ENCODE measurements at regions not wholly inside any gene's neighbourhood (a gene's known extent, or its start where the extent isn't known, plus 50 kb on each side); places are given as distances from the start of the nearest gene placed in this dataset.

DNA sequence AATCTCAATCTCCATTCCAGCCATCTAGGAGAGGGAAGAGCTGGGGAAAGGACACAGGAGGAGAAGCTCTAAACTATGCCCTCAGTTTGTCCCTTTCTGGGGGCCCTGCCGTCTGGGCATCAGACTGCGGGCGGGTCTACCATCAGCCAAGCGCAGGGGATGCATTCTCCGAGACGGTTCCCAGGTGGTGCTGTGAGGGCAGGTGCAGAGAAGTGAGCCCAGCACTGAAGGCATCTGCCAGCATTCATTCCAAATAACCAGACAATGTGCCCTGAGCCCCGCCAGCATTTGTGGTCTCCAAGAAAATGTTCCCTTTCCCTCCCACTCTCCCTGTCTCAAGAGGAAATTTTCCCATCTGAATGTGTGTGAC, 265.7 kb downstream of the XXYLT1 start:
- ChIA-PET POLR2A (no interaction called here), CTCF (no interaction called here)
- TF ChIP-seq FOXA1 (IDR thresholded peaks at IDR 0.05) = no peak
- no peak for TF ChIP-seq FOXK2 (IDR thresholded peaks at IDR 0.05)
- TF ChIP-seq HDGF (IDR thresholded peaks at IDR 0.05; ENCODE audit: borderline replicate concordance) = no peak
- TF ChIP-seq, protein P1, sequence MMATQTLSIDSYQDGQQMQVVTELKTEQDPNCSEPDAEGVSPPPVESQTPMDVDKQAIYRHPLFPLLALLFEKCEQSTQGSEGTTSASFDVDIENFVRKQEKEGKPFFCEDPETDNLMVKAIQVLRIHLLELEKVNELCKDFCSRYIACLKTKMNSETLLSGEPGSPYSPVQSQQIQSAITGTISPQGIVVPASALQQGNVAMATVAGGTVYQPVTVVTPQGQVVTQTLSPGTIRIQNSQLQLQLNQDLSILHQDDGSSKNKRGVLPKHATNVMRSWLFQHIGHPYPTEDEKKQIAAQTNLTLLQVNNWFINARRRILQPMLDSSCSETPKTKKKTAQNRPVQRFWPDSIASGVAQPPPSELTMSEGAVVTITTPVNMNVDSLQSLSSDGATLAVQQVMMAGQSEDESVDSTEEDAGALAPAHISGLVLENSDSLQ (IDR thresholded peaks at IDR 0.05) = no peak
- TF ChIP-seq TARDBP (IDR thresholded peaks at IDR 0.05) = no peak
- no peak for TF ChIP-seq ARNT (IDR thresholded peaks at IDR 0.05)
- TF ChIP-seq ELF4 (IDR thresholded peaks at IDR 0.05) = no peak
- TF ChIP-seq NFRKB (IDR thresholded peaks at IDR 0.05) = no peak
- no peak for TF ChIP-seq ZNF384 (IDR thresholded peaks at IDR 0.05)
- no peak for DNase-seq (ENCODE audit: extremely low spot score)

- ChIA-PET POLR2A (no interaction called here), CTCF (no interaction called here)
- TF ChIP-seq BHLHE40 (IDR thresholded peaks at IDR 0.05; ENCODE audit: borderline replicate concordance) (no peak), LEF1 (IDR thresholded peaks at IDR 0.05; ENCODE audit: borderline replicate concordance) (no peak), SP1 (IDR thresholded peaks at IDR 0.05) (no peak), SUZ12 (IDR thresholded peaks at IDR 0.05) (no peak)
- DNase-seq (ENCODE audit: extremely low spot score) = no peak
These were observed 265.0 kb downstream of the XXYLT1 start for GRCh38 chr3:195005759-195006510.

- ChIA-PET POLR2A (no interaction called here), CTCF (no interaction called here)
- no peak for DNase-seq (ENCODE audit: extremely low spot score)
- TF ChIP-seq LEF1 (IDR thresholded peaks at IDR 0.05; ENCODE audit: borderline replicate concordance) (no peak), SP1 (IDR thresholded peaks at IDR 0.05) (no peak), TARDBP (IDR thresholded peaks at IDR 0.05) (no peak), FOXM1 (IDR thresholded peaks at IDR 0.05; ENCODE audit: borderline replicate concordance) (no peak), ARNT (IDR thresholded peaks at IDR 0.05) (no peak), ELF4 (IDR thresholded peaks at IDR 0.05) (no peak), ZNF384 (IDR thresholded peaks at IDR 0.05) (no peak), FOXK2 (IDR thresholded peaks at IDR 0.05) (no peak), FOXA1 (IDR thresholded peaks at IDR 0.05) (no peak), L3MBTL2 (conservative IDR thresholded peaks at IDR 0.05) (no peak)
- TF ChIP-seq, protein P1 (IDR thresholded peaks at IDR 0.05) = no peak
These were observed 263.8 kb downstream of the XXYLT1 start for GRCh38 chr3:195007151-195007550.

DNA sequence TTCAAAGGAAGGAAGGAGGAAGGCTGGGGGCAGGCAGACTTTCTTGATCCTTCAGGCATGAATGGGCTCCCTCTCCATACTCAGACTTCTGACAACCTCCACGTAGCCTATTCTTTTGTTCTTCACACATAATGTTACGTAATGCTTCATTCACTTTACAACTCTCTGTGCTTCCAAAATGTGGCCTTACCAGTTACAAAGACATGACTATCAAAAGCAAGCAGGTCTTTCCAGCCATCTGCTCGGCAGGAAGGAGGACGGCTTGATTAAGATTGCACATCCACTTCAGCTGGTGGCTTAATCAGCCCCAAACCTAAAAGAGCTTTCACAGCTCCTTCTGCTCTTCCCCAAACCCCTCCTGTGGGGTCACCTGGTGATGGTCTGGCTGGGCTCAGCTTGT, 263.2 kb downstream of the XXYLT1 start:
- TF ChIP-seq BHLHE40 (IDR thresholded peaks at IDR 0.05; ENCODE audit: borderline replicate concordance) (no peak), FOXM1 (IDR thresholded peaks at IDR 0.05; ENCODE audit: borderline replicate concordance) (no peak), LEF1 (IDR thresholded peaks at IDR 0.05; ENCODE audit: borderline replicate concordance) (no peak), SP1 (IDR thresholded peaks at IDR 0.05) (no peak), HDGF (IDR thresholded peaks at IDR 0.05; ENCODE audit: borderline replicate concordance) (no peak), ARNT (IDR thresholded peaks at IDR 0.05) (no peak), ELF4 (IDR thresholded peaks at IDR 0.05) (no peak), TARDBP (IDR thresholded peaks at IDR 0.05) (no peak), FOXK2 (IDR thresholded peaks at IDR 0.05) (no peak), FOXA1 (IDR thresholded peaks at IDR 0.05) (no peak), SUZ12 (IDR thresholded peaks at IDR 0.05) (no peak), ZNF384 (IDR thresholded peaks at IDR 0.05) (no peak), CTBP1 (IDR thresholded peaks at IDR 0.05; ENCODE audit: borderline replicate concordance) (no peak), NFRKB (IDR thresholded peaks at IDR 0.05) (no peak), L3MBTL2 (conservative IDR thresholded peaks at IDR 0.05) (no peak)
- TF ChIP-seq, protein P1 (IDR thresholded peaks at IDR 0.05) = no peak
- DNase-seq (ENCODE audit: extremely low spot score) = no peak
- POLR2A ChIA-PET = no interaction called here
- CTCF ChIA-PET = no interaction called here

- DNase-seq (ENCODE audit: extremely low spot score) = no peak
- ChIA-PET CTCF (interaction anchor here (0.6 kb wide), 1 partner anchor 262 kb away, joined by 6 read pairs; no protein-coding TSS in a partner anchor), POLR2A (no interaction called here)
- TF ChIP-seq BHLHE40 (IDR thresholded peaks at IDR 0.05; ENCODE audit: borderline replicate concordance) (no peak), FOXK2 (IDR thresholded peaks at IDR 0.05) (no peak), FOXM1 (IDR thresholded peaks at IDR 0.05; ENCODE audit: borderline replicate concordance) (no peak), ARNT (IDR thresholded peaks at IDR 0.05) (no peak), CTBP1 (IDR thresholded peaks at IDR 0.05; ENCODE audit: borderline replicate concordance) (no peak), SUZ12 (IDR thresholded peaks at IDR 0.05) (no peak), ZNF384 (IDR thresholded peaks at IDR 0.05) (no peak), LEF1 (IDR thresholded peaks at IDR 0.05; ENCODE audit: borderline replicate concordance) (no peak), L3MBTL2 (conservative IDR thresholded peaks at IDR 0.05) (no peak), HDGF (IDR thresholded peaks at IDR 0.05; ENCODE audit: borderline replicate concordance) (no peak), SP1 (IDR thresholded peaks at IDR 0.05) (no peak), ELF4 (IDR thresholded peaks at IDR 0.05) (no peak), NFRKB (IDR thresholded peaks at IDR 0.05) (no peak), FOXA1 (IDR thresholded peaks at IDR 0.05) (no peak), TARDBP (IDR thresholded peaks at IDR 0.05) (no peak)
- TF ChIP-seq, protein P1 (IDR thresholded peaks at IDR 0.05) = no peak
These were observed 262.1 kb downstream of the XXYLT1 start for GRCh38 chr3:195008816-195009215.

DNA sequence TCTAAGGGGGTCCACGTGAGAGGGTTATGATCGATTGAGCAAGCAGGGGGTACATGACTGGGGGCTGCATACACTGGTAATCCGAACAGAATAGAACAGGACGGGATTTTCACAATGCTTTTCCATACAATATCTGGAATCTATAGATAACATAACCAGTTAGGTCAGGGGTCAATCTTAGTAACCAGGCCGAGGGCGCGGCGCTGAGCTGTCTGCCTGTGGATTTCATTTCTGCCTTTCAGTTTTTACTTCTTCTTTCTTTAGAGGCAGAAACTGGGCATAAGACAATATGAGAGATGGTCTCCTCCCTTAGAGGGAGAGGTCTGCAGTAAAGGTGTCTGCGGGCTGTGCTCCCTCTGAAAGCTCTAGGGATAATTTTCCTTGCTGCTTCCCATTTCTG, 261.3 kb downstream of the XXYLT1 start:
- TF ChIP-seq FOXM1 (IDR thresholded peaks at IDR 0.05; ENCODE audit: borderline replicate concordance) = no peak
- TF ChIP-seq NFRKB (IDR thresholded peaks at IDR 0.05) = no peak
- TF ChIP-seq, protein P1 (IDR thresholded peaks at IDR 0.05) = no peak
- TF ChIP-seq FOXK2 (IDR thresholded peaks at IDR 0.05) = no peak
- no peak for TF ChIP-seq BHLHE40 (IDR thresholded peaks at IDR 0.05; ENCODE audit: borderline replicate concordance)
- TF ChIP-seq HDGF (IDR thresholded peaks at IDR 0.05; ENCODE audit: borderline replicate concordance) = no peak
- no peak for DNase-seq (ENCODE audit: extremely low spot score)
- ChIA-PET CTCF (no interaction called here), POLR2A (no interaction called here)
